ENCODE measurements at regions not wholly inside any gene's neighbourhood (a gene's known extent, or its start where the extent isn't known, plus 50 kb on each side); places are given as distances from the start of the nearest gene placed in this dataset.

DNA sequence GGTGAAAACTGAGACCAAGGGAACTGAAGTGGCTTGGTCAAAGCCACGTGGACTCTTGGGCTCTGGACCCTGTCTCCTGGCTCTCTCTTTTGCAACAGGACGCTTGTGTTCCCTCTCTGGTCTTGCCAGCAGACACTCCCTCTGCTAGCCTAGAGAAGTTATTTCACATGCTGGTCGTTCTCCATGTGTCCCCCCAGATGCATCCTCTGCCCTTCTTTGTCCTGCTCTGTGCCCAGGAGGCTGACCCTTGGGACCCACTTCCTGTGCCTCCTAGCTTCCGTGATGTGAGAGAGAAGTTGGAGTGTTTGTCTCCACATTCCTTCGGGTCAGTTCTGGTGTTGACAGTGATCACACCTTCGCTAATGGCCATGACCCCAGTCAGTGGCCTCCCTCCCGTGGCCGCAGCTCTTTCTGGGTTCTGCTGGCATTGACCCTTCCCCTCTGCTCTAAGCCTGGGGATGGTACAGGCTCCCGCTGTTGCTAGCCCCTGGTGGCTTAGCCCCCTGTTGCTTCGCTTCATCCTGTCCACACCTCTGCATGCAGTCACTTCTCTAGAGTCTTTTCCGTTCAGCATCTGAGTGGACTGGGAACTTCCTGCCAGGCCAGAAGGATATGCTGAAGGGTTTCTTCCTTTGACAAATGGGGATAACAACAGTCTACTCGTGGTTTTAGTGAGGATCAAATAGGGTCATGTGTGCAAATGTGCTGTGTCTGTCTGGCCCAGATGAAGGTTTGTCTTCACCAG lies 70.1 kb upstream of the BMP2 start (continued):
- no peak for TF ChIP-seq ZNF780A (CRISPR knock-in tag; IDR thresholded peaks at IDR 0.05)
- TF ChIP-seq, protein P1, sequence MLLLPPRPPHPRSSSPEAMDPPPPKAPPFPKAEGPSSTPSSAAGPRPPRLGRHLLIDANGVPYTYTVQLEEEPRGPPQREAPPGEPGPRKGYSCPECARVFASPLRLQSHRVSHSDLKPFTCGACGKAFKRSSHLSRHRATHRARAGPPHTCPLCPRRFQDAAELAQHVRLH (CRISPR knock-in tag; IDR thresholded peaks at IDR 0.05; ENCODE audit: borderline replicate concordance, low read depth) = 0 out of 2 replicates have a peak, but pooled peaks have one; percentile 36
- TF ChIP-seq, protein P2, sequence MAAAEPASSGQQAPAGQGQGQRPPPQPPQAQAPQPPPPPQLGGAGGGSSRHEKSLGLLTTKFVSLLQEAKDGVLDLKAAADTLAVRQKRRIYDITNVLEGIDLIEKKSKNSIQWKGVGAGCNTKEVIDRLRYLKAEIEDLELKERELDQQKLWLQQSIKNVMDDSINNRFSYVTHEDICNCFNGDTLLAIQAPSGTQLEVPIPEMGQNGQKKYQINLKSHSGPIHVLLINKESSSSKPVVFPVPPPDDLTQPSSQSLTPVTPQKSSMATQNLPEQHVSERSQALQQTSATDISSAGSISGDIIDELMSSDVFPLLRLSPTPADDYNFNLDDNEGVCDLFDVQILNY (CRISPR knock-in tag; conservative IDR thresholded peaks at IDR 0.05) = no peak
- TF ChIP-seq EP300 (IDR thresholded peaks at IDR 0.05; ENCODE audit: low read depth in 2 of 2, low read length in 2 of 2) = peak in 1 of 2 experiments; percentile 23; a peak in 1 of 4 replicates
- TF ChIP-seq EP300 (CRISPR knock-in tag; IDR thresholded peaks at IDR 0.05; ENCODE audit: borderline replicate concordance) = peak; percentile 35; the same call in 1 of the 2 replicates
- no peak for TF ChIP-seq ZFYVE20 (CRISPR knock-in tag; IDR thresholded peaks at IDR 0.05; ENCODE audit: borderline replicate concordance, low read depth)
- TF ChIP-seq RBFOX2 (IDR thresholded peaks at IDR 0.05; ENCODE audit: low read depth, low read length) = no peak
- TF ChIP-seq SRF (IDR thresholded peaks at IDR 0.05; ENCODE audit: low read depth, low read length) = no peak
- TF ChIP-seq SIX4 (CRISPR knock-in tag; IDR thresholded peaks at IDR 0.05) = no peak
- TF ChIP-seq ZNF550 (CRISPR knock-in tag; IDR thresholded peaks at IDR 0.05; ENCODE audit: borderline replicate concordance) = no peak
- TF ChIP-seq, protein P3, sequence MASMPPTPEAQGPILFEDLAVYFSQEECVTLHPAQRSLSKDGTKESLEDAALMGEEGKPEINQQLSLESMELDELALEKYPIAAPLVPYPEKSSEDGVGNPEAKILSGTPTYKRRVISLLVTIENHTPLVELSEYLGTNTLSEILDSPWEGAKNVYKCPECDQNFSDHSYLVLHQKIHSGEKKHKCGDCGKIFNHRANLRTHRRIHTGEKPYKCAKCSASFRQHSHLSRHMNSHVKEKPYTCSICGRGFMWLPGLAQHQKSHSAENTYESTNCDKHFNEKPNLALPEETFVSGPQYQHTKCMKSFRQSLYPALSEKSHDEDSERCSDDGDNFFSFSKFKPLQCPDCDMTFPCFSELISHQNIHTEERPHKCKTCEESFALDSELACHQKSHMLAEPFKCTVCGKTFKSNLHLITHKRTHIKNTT (CRISPR knock-in tag; IDR thresholded peaks at IDR 0.05) = no peak
- peak; percentile 61; the same call in 1 of the 2 replicates for TF ChIP-seq ZNF431 (CRISPR knock-in tag; IDR thresholded peaks at IDR 0.05; ENCODE audit: borderline replicate concordance, low read depth)
- no peak for TF ChIP-seq CBX1 (IDR thresholded peaks at IDR 0.05; ENCODE audit: low read depth)
- TF ChIP-seq HHEX (CRISPR knock-in tag; IDR thresholded peaks at IDR 0.05) = peak; percentile 59; the same call in 1 of the 2 replicates
- TF ChIP-seq ZNF678 (CRISPR knock-in tag; IDR thresholded peaks at IDR 0.05) = no peak
- TF ChIP-seq, protein P4, sequence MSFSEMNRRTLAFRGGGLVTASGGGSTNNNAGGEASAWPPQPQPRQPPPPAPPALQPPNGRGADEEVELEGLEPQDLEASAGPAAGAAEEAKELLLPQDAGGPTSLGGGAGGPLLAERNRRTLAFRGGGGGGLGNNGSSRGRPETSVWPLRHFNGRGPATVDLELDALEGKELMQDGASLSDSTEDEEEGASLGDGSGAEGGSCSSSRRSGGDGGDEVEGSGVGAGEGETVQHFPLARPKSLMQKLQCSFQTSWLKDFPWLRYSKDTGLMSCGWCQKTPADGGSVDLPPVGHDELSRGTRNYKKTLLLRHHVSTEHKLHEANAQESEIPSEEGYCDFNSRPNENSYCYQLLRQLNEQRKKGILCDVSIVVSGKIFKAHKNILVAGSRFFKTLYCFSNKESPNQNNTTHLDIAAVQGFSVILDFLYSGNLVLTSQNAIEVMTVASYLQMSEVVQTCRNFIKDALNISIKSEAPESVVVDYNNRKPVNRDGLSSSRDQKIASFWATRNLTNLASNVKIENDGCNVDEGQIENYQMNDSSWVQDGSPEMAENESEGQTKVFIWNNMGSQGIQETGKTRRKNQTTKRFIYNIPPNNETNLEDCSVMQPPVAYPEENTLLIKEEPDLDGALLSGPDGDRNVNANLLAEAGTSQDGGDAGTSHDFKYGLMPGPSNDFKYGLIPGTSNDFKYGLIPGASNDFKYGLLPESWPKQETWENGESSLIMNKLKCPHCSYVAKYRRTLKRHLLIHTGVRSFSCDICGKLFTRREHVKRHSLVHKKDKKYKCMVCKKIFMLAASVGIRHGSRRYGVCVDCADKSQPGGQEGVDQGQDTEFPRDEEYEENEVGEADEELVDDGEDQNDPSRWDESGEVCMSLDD (CRISPR knock-in tag; IDR thresholded peaks at IDR 0.05; ENCODE audit: borderline replicate concordance) = no peak
- TF ChIP-seq ZNF766 (CRISPR knock-in tag; IDR thresholded peaks at IDR 0.05; ENCODE audit: borderline replicate concordance) = 0 out of 2 replicates have a peak, but pooled peaks have one; percentile 11
- TF ChIP-seq, protein P5, sequence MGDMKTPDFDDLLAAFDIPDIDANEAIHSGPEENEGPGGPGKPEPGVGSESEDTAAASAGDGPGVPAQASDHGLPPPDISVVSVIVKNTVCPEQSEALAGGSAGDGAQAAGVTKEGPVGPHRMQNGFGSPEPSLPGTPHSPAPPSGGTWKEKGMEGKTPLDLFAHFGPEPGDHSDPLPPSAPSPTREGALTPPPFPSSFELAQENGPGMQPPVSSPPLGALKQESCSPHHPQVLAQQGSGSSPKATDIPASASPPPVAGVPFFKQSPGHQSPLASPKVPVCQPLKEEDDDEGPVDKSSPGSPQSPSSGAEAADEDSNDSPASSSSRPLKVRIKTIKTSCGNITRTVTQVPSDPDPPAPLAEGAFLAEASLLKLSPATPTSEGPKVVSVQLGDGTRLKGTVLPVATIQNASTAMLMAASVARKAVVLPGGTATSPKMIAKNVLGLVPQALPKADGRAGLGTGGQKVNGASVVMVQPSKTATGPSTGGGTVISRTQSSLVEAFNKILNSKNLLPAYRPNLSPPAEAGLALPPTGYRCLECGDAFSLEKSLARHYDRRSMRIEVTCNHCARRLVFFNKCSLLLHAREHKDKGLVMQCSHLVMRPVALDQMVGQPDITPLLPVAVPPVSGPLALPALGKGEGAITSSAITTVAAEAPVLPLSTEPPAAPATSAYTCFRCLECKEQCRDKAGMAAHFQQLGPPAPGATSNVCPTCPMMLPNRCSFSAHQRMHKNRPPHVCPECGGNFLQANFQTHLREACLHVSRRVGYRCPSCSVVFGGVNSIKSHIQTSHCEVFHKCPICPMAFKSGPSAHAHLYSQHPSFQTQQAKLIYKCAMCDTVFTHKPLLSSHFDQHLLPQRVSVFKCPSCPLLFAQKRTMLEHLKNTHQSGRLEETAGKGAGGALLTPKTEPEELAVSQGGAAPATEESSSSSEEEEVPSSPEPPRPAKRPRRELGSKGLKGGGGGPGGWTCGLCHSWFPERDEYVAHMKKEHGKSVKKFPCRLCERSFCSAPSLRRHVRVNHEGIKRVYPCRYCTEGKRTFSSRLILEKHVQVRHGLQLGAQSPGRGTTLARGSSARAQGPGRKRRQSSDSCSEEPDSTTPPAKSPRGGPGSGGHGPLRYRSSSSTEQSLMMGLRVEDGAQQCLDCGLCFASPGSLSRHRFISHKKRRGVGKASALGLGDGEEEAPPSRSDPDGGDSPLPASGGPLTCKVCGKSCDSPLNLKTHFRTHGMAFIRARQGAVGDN (CRISPR knock-in tag; IDR thresholded peaks at IDR 0.05) = peak; percentile 69; the same call in 1 of the 2 replicates
